ENCODE measurements at regions not wholly inside any gene's neighbourhood (a gene's known extent, or its start where the extent isn't known, plus 50 kb on each side); places are given as distances from the start of the nearest gene placed in this dataset.
"Not testable (repeated sequence)": the region's sequence is repeated elsewhere in the genome, so short reads cannot be mapped to it uniquely, and the experiment has no call there.

DNA sequence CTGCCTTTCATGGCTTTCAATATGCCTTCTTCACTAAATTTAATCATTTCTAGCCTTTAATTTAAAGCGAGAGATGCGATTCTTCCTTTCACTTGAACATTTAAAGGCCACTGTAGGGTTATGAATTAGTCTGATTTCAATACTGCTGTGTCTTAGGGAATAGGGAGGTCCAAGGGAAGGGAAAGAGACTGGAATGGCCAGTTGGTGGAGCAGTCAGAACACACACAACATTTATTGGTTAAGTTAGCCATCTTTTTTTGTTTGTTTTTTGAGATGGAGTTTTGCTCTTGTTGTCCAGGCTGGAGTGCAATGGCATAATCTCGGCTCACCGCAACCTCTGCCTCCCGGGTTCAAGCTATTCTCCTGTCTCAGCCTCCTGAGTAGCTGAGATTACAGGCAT is 662.5 kb upstream of the LUZP2 start:
- TF ChIP-seq, protein P1, sequence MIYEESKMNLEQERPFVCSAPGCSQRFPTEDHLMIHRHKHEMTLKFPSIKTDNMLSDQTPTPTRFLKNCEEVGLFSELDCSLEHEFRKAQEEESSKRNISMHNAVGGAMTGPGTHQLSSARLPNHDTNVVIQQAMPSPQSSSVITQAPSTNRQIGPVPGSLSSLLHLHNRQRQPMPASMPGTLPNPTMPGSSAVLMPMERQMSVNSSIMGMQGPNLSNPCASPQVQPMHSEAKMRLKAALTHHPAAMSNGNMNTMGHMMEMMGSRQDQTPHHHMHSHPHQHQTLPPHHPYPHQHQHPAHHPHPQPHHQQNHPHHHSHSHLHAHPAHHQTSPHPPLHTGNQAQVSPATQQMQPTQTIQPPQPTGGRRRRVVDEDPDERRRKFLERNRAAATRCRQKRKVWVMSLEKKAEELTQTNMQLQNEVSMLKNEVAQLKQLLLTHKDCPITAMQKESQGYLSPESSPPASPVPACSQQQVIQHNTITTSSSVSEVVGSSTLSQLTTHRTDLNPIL (CRISPR knock-in tag; IDR thresholded peaks at IDR 0.05; ENCODE audit: low read depth) = not testable (repeated sequence)
- TF ChIP-seq RARB (CRISPR knock-in tag; IDR thresholded peaks at IDR 0.05); GLIS3 (CRISPR knock-in tag; IDR thresholded peaks at IDR 0.05); ZFP3 (CRISPR knock-in tag; IDR thresholded peaks at IDR 0.05); CSDC2 (CRISPR knock-in tag; IDR thresholded peaks at IDR 0.05); ISL1 (CRISPR knock-in tag; IDR thresholded peaks at IDR 0.05); ARNTL (CRISPR knock-in tag; IDR thresholded peaks at IDR 0.05; ENCODE audit: borderline replicate concordance, low read depth); TCF4 (CRISPR knock-in tag; IDR thresholded peaks at IDR 0.05; ENCODE audit: borderline replicate concordance); ZFP30 (CRISPR knock-in tag; IDR thresholded peaks at IDR 0.05); TOX (CRISPR knock-in tag; IDR thresholded peaks at IDR 0.05; ENCODE audit: borderline replicate concordance); ZNF8 (CRISPR knock-in tag; IDR thresholded peaks at IDR 0.05): not testable (repeated sequence)
- TF ChIP-seq, protein P2, sequence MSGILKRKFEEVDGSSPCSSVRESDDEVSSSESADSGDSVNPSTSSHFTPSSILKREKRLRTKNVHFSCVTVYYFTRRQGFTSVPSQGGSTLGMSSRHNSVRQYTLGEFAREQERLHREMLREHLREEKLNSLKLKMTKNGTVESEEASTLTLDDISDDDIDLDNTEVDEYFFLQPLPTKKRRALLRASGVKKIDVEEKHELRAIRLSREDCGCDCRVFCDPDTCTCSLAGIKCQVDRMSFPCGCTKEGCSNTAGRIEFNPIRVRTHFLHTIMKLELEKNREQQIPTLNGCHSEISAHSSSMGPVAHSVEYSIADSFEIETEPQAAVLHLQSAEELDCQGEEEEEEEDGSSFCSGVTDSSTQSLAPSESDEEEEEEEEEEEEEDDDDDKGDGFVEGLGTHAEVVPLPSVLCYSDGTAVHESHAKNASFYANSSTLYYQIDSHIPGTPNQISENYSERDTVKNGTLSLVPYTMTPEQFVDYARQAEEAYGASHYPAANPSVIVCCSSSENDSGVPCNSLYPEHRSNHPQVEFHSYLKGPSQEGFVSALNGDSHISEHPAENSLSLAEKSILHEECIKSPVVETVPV (CRISPR knock-in tag; IDR thresholded peaks at IDR 0.05) = not testable (repeated sequence)
- TF ChIP-seq, protein P3, sequence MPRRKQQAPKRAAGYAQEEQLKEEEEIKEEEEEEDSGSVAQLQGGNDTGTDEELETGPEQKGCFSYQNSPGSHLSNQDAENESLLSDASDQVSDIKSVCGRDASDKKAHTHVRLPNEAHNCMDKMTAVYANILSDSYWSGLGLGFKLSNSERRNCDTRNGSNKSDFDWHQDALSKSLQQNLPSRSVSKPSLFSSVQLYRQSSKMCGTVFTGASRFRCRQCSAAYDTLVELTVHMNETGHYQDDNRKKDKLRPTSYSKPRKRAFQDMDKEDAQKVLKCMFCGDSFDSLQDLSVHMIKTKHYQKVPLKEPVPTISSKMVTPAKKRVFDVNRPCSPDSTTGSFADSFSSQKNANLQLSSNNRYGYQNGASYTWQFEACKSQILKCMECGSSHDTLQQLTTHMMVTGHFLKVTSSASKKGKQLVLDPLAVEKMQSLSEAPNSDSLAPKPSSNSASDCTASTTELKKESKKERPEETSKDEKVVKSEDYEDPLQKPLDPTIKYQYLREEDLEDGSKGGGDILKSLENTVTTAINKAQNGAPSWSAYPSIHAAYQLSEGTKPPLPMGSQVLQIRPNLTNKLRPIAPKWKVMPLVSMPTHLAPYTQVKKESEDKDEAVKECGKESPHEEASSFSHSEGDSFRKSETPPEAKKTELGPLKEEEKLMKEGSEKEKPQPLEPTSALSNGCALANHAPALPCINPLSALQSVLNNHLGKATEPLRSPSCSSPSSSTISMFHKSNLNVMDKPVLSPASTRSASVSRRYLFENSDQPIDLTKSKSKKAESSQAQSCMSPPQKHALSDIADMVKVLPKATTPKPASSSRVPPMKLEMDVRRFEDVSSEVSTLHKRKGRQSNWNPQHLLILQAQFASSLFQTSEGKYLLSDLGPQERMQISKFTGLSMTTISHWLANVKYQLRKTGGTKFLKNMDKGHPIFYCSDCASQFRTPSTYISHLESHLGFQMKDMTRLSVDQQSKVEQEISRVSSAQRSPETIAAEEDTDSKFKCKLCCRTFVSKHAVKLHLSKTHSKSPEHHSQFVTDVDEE (CRISPR knock-in tag; IDR thresholded peaks at IDR 0.05) = not testable (repeated sequence)
- TF ChIP-seq, protein P4, sequence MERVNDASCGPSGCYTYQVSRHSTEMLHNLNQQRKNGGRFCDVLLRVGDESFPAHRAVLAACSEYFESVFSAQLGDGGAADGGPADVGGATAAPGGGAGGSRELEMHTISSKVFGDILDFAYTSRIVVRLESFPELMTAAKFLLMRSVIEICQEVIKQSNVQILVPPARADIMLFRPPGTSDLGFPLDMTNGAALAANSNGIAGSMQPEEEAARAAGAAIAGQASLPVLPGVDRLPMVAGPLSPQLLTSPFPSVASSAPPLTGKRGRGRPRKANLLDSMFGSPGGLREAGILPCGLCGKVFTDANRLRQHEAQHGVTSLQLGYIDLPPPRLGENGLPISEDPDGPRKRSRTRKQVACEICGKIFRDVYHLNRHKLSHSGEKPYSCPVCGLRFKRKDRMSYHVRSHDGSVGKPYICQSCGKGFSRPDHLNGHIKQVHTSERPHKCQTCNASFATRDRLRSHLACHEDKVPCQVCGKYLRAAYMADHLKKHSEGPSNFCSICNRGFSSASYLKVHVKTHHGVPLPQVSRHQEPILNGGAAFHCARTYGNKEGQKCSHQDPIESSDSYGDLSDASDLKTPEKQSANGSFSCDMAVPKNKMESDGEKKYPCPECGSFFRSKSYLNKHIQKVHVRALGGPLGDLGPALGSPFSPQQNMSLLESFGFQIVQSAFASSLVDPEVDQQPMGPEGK (CRISPR knock-in tag; IDR thresholded peaks at IDR 0.05; ENCODE audit: borderline replicate concordance) = not testable (repeated sequence)
